IMR-90 (cell line): ENCODE measurements at regions not wholly inside any gene's neighbourhood (a gene's known extent, or its start where the extent isn't known, plus 50 kb on each side); places are given as distances from the start of the nearest gene placed in this dataset.

Source experiments
- ATAC-seq: fragments of 200-7000 bp; cut with Tn5 transposase; 2 replicates; pipeline ENCODE4 v1.9.1; 2020; ENCODE audit warnings: low read depth, mild to moderate bottlenecking, moderate library complexity
- BruUV-seq: library from RNA; stranded (reverse); fragments of 400-500 nt; replicated peaks from 2 replicates; lab custom pipeline; 2021; lab: Mats Ljungman, UMichigan
- CTCF ChIA-PET: fragments of 300-600 bp; formaldehyde crosslinking; extraction: SDS; loops from one replicate; lab custom pipeline; 2021; ENCODE audit warnings: antibody characterized with exemption; lab: Yijun Ruan, JAX
- POLR2A ChIA-PET: fragments of 300-600 bp; sonication (Branson Sonifier 250); formaldehyde crosslinking; loops from one replicate; lab custom pipeline; 2022; ENCODE audit warnings: antibody characterized with exemption; ENCODE audit not compliant: unreplicated experiment; lab: Charles Lee
- DNase-seq: peaks from one replicate; pipeline ENCODE4 v3.0.0; 2013
- H2AFZ ChIP-seq: replicated peaks from 2 replicates; pipeline ENCODE3; 2013; ENCODE audit warnings: low read length, mild to moderate bottlenecking; ENCODE audit not compliant: poor library complexity
- H2AK5ac ChIP-seq: 2 replicates; pipeline ENCODE4 v1.6.1; 2013; ENCODE audit warnings: low read depth, low read length, inconsistent platforms
- H2AK9ac ChIP-seq: replicated peaks from 2 replicates; pipeline ENCODE3; 2013; ENCODE audit warnings: mild to moderate bottlenecking, low read depth, low read length, moderate library complexity; ENCODE audit not compliant: poor library complexity
- H2BK120ac ChIP-seq: 2 replicates; pipeline ENCODE4 v1.6.1; 2013; ENCODE audit warnings: low read depth, low read length, inconsistent platforms
- H2BK15ac ChIP-seq: 3 replicates; pipeline ENCODE4 v1.6.1; 2013; ENCODE audit warnings: low read depth, low read length, inconsistent platforms
- H2BK20ac ChIP-seq: 2 replicates; pipeline ENCODE4 v1.6.1; 2013; ENCODE audit warnings: low read depth, mild to moderate bottlenecking, inconsistent platforms, low read length, moderate library complexity
- H2BK5ac ChIP-seq: 2 replicates; pipeline ENCODE4 v1.6.1; 2013; ENCODE audit warnings: mild to moderate bottlenecking, low read depth, low read length, inconsistent platforms; ENCODE audit not compliant: poor library complexity, severe bottlenecking
- H3K14ac ChIP-seq: replicated peaks from 2 replicates; pipeline ENCODE4 v1.6.1; 2013; ENCODE audit warnings: low read depth, low read length, inconsistent platforms
- H3K18ac ChIP-seq: 2 replicates; pipeline ENCODE4 v1.6.1; 2013; ENCODE audit warnings: low read depth, low read length, control low read depth
- H3K23ac ChIP-seq: 2 replicates; pipeline ENCODE4 v1.6.1; 2013; ENCODE audit warnings: low read depth, low read length, inconsistent platforms
- H3K27ac ChIP-seq: 2 replicates; pipeline ENCODE4 v1.5.1; 2013; ENCODE audit warnings: mild to moderate bottlenecking, control low read depth, low read length; ENCODE audit not compliant: insufficient read depth
- H3K27me3 ChIP-seq: 2 replicates; pipeline ENCODE4 v1.6.1; 2013; ENCODE audit warnings: low read length; ENCODE audit not compliant: control insufficient read depth, insufficient read depth
- H3K36me3 ChIP-seq: 2 replicates; pipeline ENCODE4 v1.6.1; 2013; ENCODE audit warnings: low read length, mixed read lengths; ENCODE audit not compliant: control insufficient read depth, insufficient read depth
- H3K4ac ChIP-seq: 2 replicates; pipeline ENCODE4 v1.6.1; 2013; ENCODE audit warnings: low read depth, low read length, inconsistent platforms
- H3K4me1 ChIP-seq: 2 replicates; pipeline ENCODE4 v1.6.1; 2013; ENCODE audit warnings: low read length, mixed read lengths; ENCODE audit not compliant: control insufficient read depth, insufficient read depth
- H3K4me2 ChIP-seq: 2 replicates; pipeline ENCODE4 v1.6.1; 2013; ENCODE audit warnings: low read depth, mild to moderate bottlenecking, control low read depth, low read length, moderate library complexity
- H3K4me3 ChIP-seq: 2 replicates; pipeline ENCODE4 v1.5.1; 2013; ENCODE audit warnings: low read depth, mild to moderate bottlenecking, control low read depth, low read length, moderate library complexity; ENCODE audit not compliant: insufficient read depth
- H3K56ac ChIP-seq: 2 replicates; pipeline ENCODE4 v1.6.1; 2013; ENCODE audit warnings: low read length, inconsistent platforms; ENCODE audit not compliant: insufficient read depth; ENCODE audit errors: extremely low read depth
- H3K79me1 ChIP-seq, 2 experiments: 2 replicates each; pipeline ENCODE4 v1.6.1; 2013; ENCODE audit warnings: low read length in 2 of 2, inconsistent platforms in 1 of 2, low read depth in 1 of 2
- H3K9ac ChIP-seq: 2 replicates; pipeline ENCODE4 v1.6.1; 2013; ENCODE audit warnings: low read depth, low read length, control low read depth
- H3K9me1 ChIP-seq: 2 replicates; pipeline ENCODE4 v1.6.1; 2013; ENCODE audit warnings: low read length, inconsistent platforms; ENCODE audit not compliant: insufficient read depth
- H3K9me3 ChIP-seq: 2 replicates; pipeline ENCODE4 v1.6.1; 2013; ENCODE audit warnings: low read length; ENCODE audit not compliant: control insufficient read depth, insufficient read depth
- H4K20me1 ChIP-seq: 2 replicates; pipeline ENCODE4 v1.6.1; 2013; ENCODE audit warnings: low read length, inconsistent platforms; ENCODE audit not compliant: insufficient read depth
- H4K5ac ChIP-seq: 2 replicates; pipeline ENCODE4 v1.6.1; 2013; ENCODE audit warnings: mild to moderate bottlenecking, low read depth, low read length, control low read depth
- H4K8ac ChIP-seq, 2 experiments: 2 replicates each; pipeline ENCODE4 v1.6.1; 2013; ENCODE audit warnings: low read depth in 2 of 2, low read length in 2 of 2, control low read depth in 1 of 2, inconsistent platforms in 1 of 2
- H4K91ac ChIP-seq: 2 replicates; pipeline ENCODE4 v1.6.1; 2013; ENCODE audit warnings: low read depth, low read length, inconsistent platforms; ENCODE audit not compliant: insufficient read depth
- CEBPB ChIP-seq: IDR thresholded peaks from 2 replicates; pipeline ENCODE4 v1.6.1; 2012; ENCODE audit warnings: low read depth, low read length, improper control_type of control experiment
- CHD1 ChIP-seq: IDR thresholded peaks from 2 replicates; pipeline ENCODE4 v1.6.1; 2012; ENCODE audit warnings: low read depth, low read length, improper control_type of control experiment
- FOS ChIP-seq: fragments of 150-350 bp; IDR thresholded peaks from 2 replicates; pipeline ENCODE4 v1.6.1; 2016; ENCODE audit warnings: low read depth, low read length
- MAFK ChIP-seq: IDR thresholded peaks from 2 replicates; pipeline ENCODE4 v1.6.1; 2012; ENCODE audit warnings: low read depth, low read length, improper control_type of control experiment
- MAZ ChIP-seq: IDR thresholded peaks from 2 replicates; pipeline ENCODE4 v1.6.1; 2012; ENCODE audit warnings: low read depth, mild to moderate bottlenecking, low read length, improper control_type of control experiment, moderate library complexity, borderline replicate concordance
- NFE2L2 ChIP-seq: fragments of 150-350 bp; IDR thresholded peaks from 2 replicates; pipeline ENCODE4 v1.6.1; 2016; ENCODE audit warnings: low read depth, mild to moderate bottlenecking, low read length
- RAD21 ChIP-seq: IDR thresholded peaks from 2 replicates; pipeline ENCODE4 v1.6.1; 2012; ENCODE audit warnings: low read length, improper control_type of control experiment
- RCOR1 ChIP-seq: IDR thresholded peaks from 2 replicates; pipeline ENCODE4 v1.6.1; 2012; ENCODE audit warnings: mild to moderate bottlenecking, low read length, improper control_type of control experiment; ENCODE audit not compliant: insufficient replicate concordance
- RFX5 ChIP-seq: IDR thresholded peaks from 2 replicates; pipeline ENCODE4 v1.8.0; 2012; ENCODE audit warnings: low read depth, mild to moderate bottlenecking, low read length, moderate library complexity
- SMC3 ChIP-seq: fragments of 150-350 bp; IDR thresholded peaks from 2 replicates; pipeline ENCODE4 v1.6.1; 2016; ENCODE audit warnings: low read depth, mild to moderate bottlenecking, antibody characterized with exemption, low read length, moderate library complexity
- WGBS, 2 experiments: methylation state at CpG; one replicate each; pipeline versions ENCODE4 v1.1.5 to v1.1.7; 2013; ENCODE audit warnings: missing lambda C conversion rate in 2 of 2; ENCODE audit not compliant: insufficient read length in 1 of 2; ENCODE audit errors: extremely low coverage in 2 of 2; 5-methylcytosine and 5-hydroxymethylcytosine counted together
- dilution Hi-C: fragments of 300-500 bp; cut with HindIII; formaldehyde crosslinking; loops from one replicate; pipeline ENCODE4 v1.14.3; 2018; ENCODE audit warnings: low sequenced_read_pairs; ENCODE audit not compliant: unreplicated experiment
- in situ Hi-C: fragments of 300-500 bp; cut with MboI; formaldehyde crosslinking; loops from 3 replicates; pipeline ENCODE4 v1.14.3; 2019; ENCODE audit warnings: low sequenced_read_pairs, inconsistent platforms, mixed read lengths
- intact Hi-C: fragments of 100-400 bp; cut with micrococcal nuclease; formaldehyde crosslinking; loops from 2 replicates; pipeline ENCODE4 v1.10.0; 2022
- TF ChIP-seq, protein P1 (sequence below): fragments of 150-350 bp; IDR thresholded peaks from 2 replicates; pipeline ENCODE4 v1.6.1; 2017; ENCODE audit warnings: mild to moderate bottlenecking, antibody characterized with exemption, low read length, low read depth
- TF ChIP-seq, protein P2 (sequence below): fragments of 150-350 bp; IDR thresholded peaks from 2 replicates; pipeline ENCODE4 v1.6.1; 2016; ENCODE audit warnings: low read depth, mild to moderate bottlenecking, low read length, moderate library complexity, borderline replicate concordance

DNA sequence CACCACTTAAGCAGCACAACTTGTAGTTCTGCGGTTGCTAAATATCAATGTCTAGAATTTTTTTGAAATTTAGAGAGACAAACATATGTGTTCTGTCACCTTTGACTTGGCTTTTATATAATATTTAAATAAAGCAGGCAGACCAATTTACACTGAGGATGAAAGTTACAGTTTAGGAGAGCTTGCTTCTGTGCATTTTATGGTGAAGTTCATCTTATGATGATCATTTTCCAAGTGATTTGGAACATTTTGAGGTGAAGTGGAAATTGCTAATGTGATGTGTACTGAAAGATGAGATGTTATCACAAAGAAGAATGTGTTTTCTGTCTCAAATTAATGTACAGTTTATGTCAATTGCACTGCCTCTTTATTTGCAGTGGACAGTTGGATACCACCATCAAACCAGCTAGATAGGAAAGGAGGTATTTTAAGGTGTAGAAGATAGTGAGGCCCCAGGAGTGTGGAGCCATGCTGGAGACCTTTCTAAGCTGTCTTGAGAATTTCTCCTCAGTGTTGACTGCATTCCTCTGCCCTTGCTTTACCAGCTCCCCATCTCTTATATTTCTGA lies 461.9 kb downstream of the UTRN start:
- Histone ChIP-seq H3K4me1 (peaks cover 2% of the 10 kb centered on the region; the same call in 1 of the 2 replicates), H3K4ac (no peak overlapping the region), H3K9me1 (no peaks in the 10 kb centered on the region), H3K79me1 (no peaks in the 10 kb centered on the region), H3K27ac (no peak overlapping the region), H2BK15ac (no peak overlapping the region), H2AK5ac (no peak overlapping the region), H3K4me3 (no peak overlapping the region), H3K23ac (no peak overlapping the region), H4K8ac (no peak overlapping the region), H3K36me3 (0 out of 2 replicates have a peak, but pooled peaks cover 3% of the 10 kb centered on the region), H2BK5ac (no peak overlapping the region), H3K14ac (no peak overlapping the region), H2AFZ (no peak overlapping the region), H3K9ac (no peak overlapping the region), H4K5ac (no peak overlapping the region), H3K18ac (no peak overlapping the region), H3K56ac (no peak overlapping the region), H3K27me3 (no peaks in the 10 kb centered on the region), H2AK9ac (no peak overlapping the region), H2BK120ac (no peak overlapping the region), H3K9me3 (no peaks in the 10 kb centered on the region), H4K20me1 (no peaks in the 10 kb centered on the region), H3K4me2 (no peak overlapping the region), H4K91ac (no peak overlapping the region), H2BK20ac (no peak overlapping the region)
- in situ Hi-C loops = no loop called here
- dilution Hi-C loops = no loop called here
- TF ChIP-seq RCOR1 = no peak
- TF ChIP-seq RFX5 = no peak
- TF ChIP-seq NFE2L2 = no peak
- no peak for TF ChIP-seq FOS
- TF ChIP-seq CEBPB = no peak
- no peak for TF ChIP-seq MAFK
- TF ChIP-seq CHD1 = no peak
- TF ChIP-seq, protein P1, sequence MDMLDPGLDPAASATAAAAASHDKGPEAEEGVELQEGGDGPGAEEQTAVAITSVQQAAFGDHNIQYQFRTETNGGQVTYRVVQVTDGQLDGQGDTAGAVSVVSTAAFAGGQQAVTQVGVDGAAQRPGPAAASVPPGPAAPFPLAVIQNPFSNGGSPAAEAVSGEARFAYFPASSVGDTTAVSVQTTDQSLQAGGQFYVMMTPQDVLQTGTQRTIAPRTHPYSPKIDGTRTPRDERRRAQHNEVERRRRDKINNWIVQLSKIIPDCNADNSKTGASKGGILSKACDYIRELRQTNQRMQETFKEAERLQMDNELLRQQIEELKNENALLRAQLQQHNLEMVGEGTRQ = no peak
- TF ChIP-seq, protein P2, sequence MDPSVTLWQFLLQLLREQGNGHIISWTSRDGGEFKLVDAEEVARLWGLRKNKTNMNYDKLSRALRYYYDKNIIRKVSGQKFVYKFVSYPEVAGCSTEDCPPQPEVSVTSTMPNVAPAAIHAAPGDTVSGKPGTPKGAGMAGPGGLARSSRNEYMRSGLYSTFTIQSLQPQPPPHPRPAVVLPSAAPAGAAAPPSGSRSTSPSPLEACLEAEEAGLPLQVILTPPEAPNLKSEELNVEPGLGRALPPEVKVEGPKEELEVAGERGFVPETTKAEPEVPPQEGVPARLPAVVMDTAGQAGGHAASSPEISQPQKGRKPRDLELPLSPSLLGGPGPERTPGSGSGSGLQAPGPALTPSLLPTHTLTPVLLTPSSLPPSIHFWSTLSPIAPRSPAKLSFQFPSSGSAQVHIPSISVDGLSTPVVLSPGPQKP = no peak
- no peak for TF ChIP-seq RAD21
- no peak for TF ChIP-seq MAZ
- no peak for TF ChIP-seq SMC3
- POLR2A ChIA-PET = no interaction called here
- intact Hi-C loops = no loop called here
- no TSS peak for BruUV-seq
- no peak for ATAC-seq
- WGBS, 2 experiments = no CpG with 5 or more reads among the region's 1 CpG
- DNase-seq = no peak
- CTCF ChIA-PET = interaction anchor here (0.6 kb wide), 1 partner anchor 883 kb away, joined by 3 read pairs; no protein-coding TSS in a partner anchor
